H9 (cell line): ENCODE measurements at regions not wholly inside any gene's neighbourhood (a gene's known extent, or its start where the extent isn't known, plus 50 kb on each side); places are given as distances from the start of the nearest gene placed in this dataset.

ENCODE experiments used
- DNase-seq: peaks from one replicate; pipeline ENCODE4 v3.0.0-alpha.2; 2017
- H2AFZ ChIP-seq: one replicate; pipeline ENCODE4 v1.6.1; 2013; ENCODE audit warnings: mild to moderate bottlenecking, low read length, control low read depth, moderate library complexity
- H2AK5ac ChIP-seq: 2 replicates; pipeline ENCODE4 v1.6.1; 2013; ENCODE audit warnings: low read length, control low read depth, mixed read lengths; ENCODE audit not compliant: insufficient read length
- H2BK120ac ChIP-seq: one replicate; pipeline ENCODE4 v1.6.1; 2013; ENCODE audit warnings: low read depth, mild to moderate bottlenecking, low read length, control low read depth, inconsistent platforms; ENCODE audit not compliant: poor library complexity, severe bottlenecking
- H2BK12ac ChIP-seq: 2 replicates; pipeline ENCODE4 v1.6.1; 2013; ENCODE audit warnings: low read length, control low read depth, mixed read lengths, low read depth; ENCODE audit not compliant: insufficient read length
- H2BK15ac ChIP-seq: 2 replicates; pipeline ENCODE4 v1.6.1; 2013; ENCODE audit warnings: low read depth, low read length, control low read depth
- H2BK20ac ChIP-seq: one replicate; pipeline ENCODE4 v1.6.1; 2013; ENCODE audit warnings: low read depth, mild to moderate bottlenecking, low read length, control low read depth, inconsistent platforms; ENCODE audit not compliant: poor library complexity, severe bottlenecking
- H2BK5ac ChIP-seq: 2 replicates; pipeline ENCODE4 v1.6.1; 2013; ENCODE audit warnings: low read length, control low read depth, mixed read lengths; ENCODE audit not compliant: insufficient read length
- H3K14ac ChIP-seq: 2 replicates; pipeline ENCODE4 v1.6.1; 2013; ENCODE audit warnings: low read length, control low read depth; ENCODE audit not compliant: insufficient read depth
- H3K18ac ChIP-seq: 2 replicates; pipeline ENCODE4 v1.6.1; 2013; ENCODE audit warnings: low read depth, mild to moderate bottlenecking, mixed read lengths, low read length, control low read depth; ENCODE audit not compliant: insufficient read length
- H3K23ac ChIP-seq: 2 replicates; pipeline ENCODE4 v1.6.1; 2013; ENCODE audit warnings: low read length, control low read depth, mixed read lengths, low read depth; ENCODE audit not compliant: insufficient read length
- H3K23me2 ChIP-seq: 2 replicates; pipeline ENCODE4 v1.6.1; 2013; ENCODE audit warnings: low read depth, mild to moderate bottlenecking, mixed read lengths, low read length, control low read depth; ENCODE audit not compliant: insufficient read length, poor library complexity, severe bottlenecking
- H3K27ac ChIP-seq: 2 replicates; pipeline ENCODE4 v1.5.1; 2013; ENCODE audit warnings: low read length, control low read depth, mixed read lengths, low read depth; ENCODE audit not compliant: insufficient read length
- H3K27me3 ChIP-seq: 2 replicates; pipeline ENCODE4 v1.6.1; 2013; ENCODE audit warnings: low read length, control low read depth, inconsistent platforms; ENCODE audit not compliant: insufficient read depth
- H3K4ac ChIP-seq: 2 replicates; pipeline ENCODE4 v1.6.1; 2013; ENCODE audit warnings: low read depth, mild to moderate bottlenecking, control low read depth, inconsistent platforms, low read length, moderate library complexity
- H3K4me1 ChIP-seq: 2 replicates; pipeline ENCODE4 v1.6.1; 2013; ENCODE audit warnings: low read length, control low read depth, inconsistent platforms; ENCODE audit not compliant: insufficient read depth
- H3K4me2 ChIP-seq: 2 replicates; pipeline ENCODE4 v1.6.1; 2013; ENCODE audit warnings: low read length, control low read depth, mixed read lengths; ENCODE audit not compliant: insufficient read length, insufficient read depth
- H3K56ac ChIP-seq: 2 replicates; pipeline ENCODE4 v1.6.1; 2013; ENCODE audit warnings: low read depth, mild to moderate bottlenecking, mixed read lengths, low read length, control low read depth; ENCODE audit not compliant: insufficient read length
- H3K79me1 ChIP-seq: 2 replicates; pipeline ENCODE4 v1.6.1; 2013; ENCODE audit warnings: low read depth, mild to moderate bottlenecking, moderate library complexity, low read length, control low read depth, inconsistent platforms; ENCODE audit not compliant: insufficient read depth, poor library complexity, severe bottlenecking
- H3K79me2 ChIP-seq: 2 replicates; pipeline ENCODE4 v1.6.1; 2013; ENCODE audit warnings: low read length, control low read depth, inconsistent platforms; ENCODE audit not compliant: insufficient read depth
- H3K9ac ChIP-seq: 2 replicates; pipeline ENCODE4 v1.6.1; 2013; ENCODE audit warnings: low read length, control low read depth, mixed read lengths; ENCODE audit not compliant: insufficient read length; ENCODE audit errors: extremely low read depth
- H3K9me3 ChIP-seq: one replicate; pipeline ENCODE4 v1.6.1; 2013; ENCODE audit warnings: low read depth, low read length, inconsistent platforms; ENCODE audit not compliant: control insufficient read depth
- H3T11ph ChIP-seq: one replicate; pipeline ENCODE4 v1.6.1; 2013; ENCODE audit warnings: mild to moderate bottlenecking, low read length, control low read depth, inconsistent platforms
- H4K20me1 ChIP-seq: one replicate; pipeline ENCODE4 v1.6.1; 2013; ENCODE audit not compliant: control insufficient read depth, insufficient read length, insufficient read depth
- H4K5ac ChIP-seq: 2 replicates; pipeline ENCODE4 v1.6.1; 2013; ENCODE audit warnings: low read depth, mild to moderate bottlenecking, mixed read lengths, low read length, control low read depth; ENCODE audit not compliant: insufficient read length
- H4K8ac ChIP-seq: replicated peaks from 2 replicates; pipeline ENCODE4 v1.6.1; 2013; ENCODE audit warnings: low read length, control low read depth, mixed read lengths, low read depth; ENCODE audit not compliant: insufficient read length
- H4K91ac ChIP-seq: 2 replicates; pipeline ENCODE4 v1.6.1; 2013; ENCODE audit warnings: low read depth, mild to moderate bottlenecking, moderate library complexity, mixed read lengths, low read length, control low read depth; ENCODE audit not compliant: insufficient read length
- H3K27ac Mint-ChIP-seq, 3 experiments: 2 replicates in 2 of 3; 3 replicates in 1 of 3; pipeline ENCODE4 v1.8.0; 2020 to 2021; ENCODE audit warnings: mixed read lengths in 3 of 3, mild to moderate bottlenecking in 1 of 3, moderate library complexity in 1 of 3
- H3K27me3 Mint-ChIP-seq: 2 replicates; pipeline ENCODE4 v1.8.0; 2021; ENCODE audit warnings: low read depth, mild to moderate bottlenecking, moderate library complexity, mixed read lengths
- H3K36me3 Mint-ChIP-seq, 3 experiments: 2 replicates in 2 of 3; 3 replicates in 1 of 3; pipeline ENCODE4 v1.8.0; 2020 to 2021; ENCODE audit warnings: low read depth in 3 of 3, mixed read lengths in 3 of 3; ENCODE audit not compliant: insufficient read depth in 1 of 3
- H3K4me1 Mint-ChIP-seq, 2 experiments: 2 replicates each; pipeline ENCODE4 v1.8.0; 2020; ENCODE audit warnings: mixed read lengths in 2 of 2
- H3K4me3 Mint-ChIP-seq, 2 experiments: 2 replicates in 1 of 2; 3 replicates in 1 of 2; pipeline ENCODE4 v1.8.0; 2020 to 2021; ENCODE audit warnings: mild to moderate bottlenecking in 2 of 2, mixed read lengths in 2 of 2, moderate library complexity in 1 of 2
- H3K9me3 Mint-ChIP-seq, 2 experiments: 2 replicates in 1 of 2; 3 replicates in 1 of 2; pipeline ENCODE4 v1.8.0; 2020; ENCODE audit warnings: mild to moderate bottlenecking in 2 of 2, mixed read lengths in 2 of 2, moderate library complexity in 1 of 2
- WGBS: extraction: QIAGEN DNeasy Blood & Tissue Kit; methylation state at CpG from one replicate; pipeline ENCODE4 v1.1.7; 2013; ENCODE audit warnings: missing lambda C conversion rate, low lambda C conversion rate, mixed read lengths; ENCODE audit not compliant: insufficient read length; ENCODE audit errors: extremely low coverage; 5-methylcytosine and 5-hydroxymethylcytosine counted together
- TF ChIP-seq, protein P1 (sequence below): fragments of 200-600 bp; sonication (generic); conservative IDR thresholded peaks from 3 replicates; pipeline ENCODE4 v1.8.0; 2021; ENCODE audit warnings: antibody characterized with exemption, mild to moderate bottlenecking

DNA sequence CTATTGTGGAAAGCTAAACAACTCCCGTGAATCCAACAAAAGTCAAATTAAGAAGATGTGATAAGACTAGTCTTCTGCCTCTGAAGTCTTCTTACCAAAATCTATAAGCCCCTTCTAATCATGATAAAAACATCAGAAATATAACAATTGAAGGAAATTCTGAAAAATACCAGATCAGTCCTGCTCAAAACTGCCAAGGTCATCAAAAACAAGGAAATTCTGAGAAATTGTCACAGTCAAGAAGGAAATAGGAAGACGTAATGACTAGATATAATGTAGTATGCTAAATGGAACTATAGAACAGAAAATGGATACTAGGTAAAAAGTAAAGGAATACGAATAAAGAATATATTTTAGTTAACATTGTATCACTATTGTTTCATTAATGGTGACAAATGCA, 314.0 kb downstream of the TMX3 start:
- no peak overlapping the region for H2BK15ac ChIP-seq
- no peak overlapping the region for H3K27ac Mint-ChIP-seq
- H4K5ac ChIP-seq, result no peak overlapping the region
- H3K4ac ChIP-seq, result no peak overlapping the region
- H2BK20ac ChIP-seq, result no peak overlapping the region
- H3K18ac ChIP-seq, result no peak overlapping the region
- TF ChIP-seq, protein P1, sequence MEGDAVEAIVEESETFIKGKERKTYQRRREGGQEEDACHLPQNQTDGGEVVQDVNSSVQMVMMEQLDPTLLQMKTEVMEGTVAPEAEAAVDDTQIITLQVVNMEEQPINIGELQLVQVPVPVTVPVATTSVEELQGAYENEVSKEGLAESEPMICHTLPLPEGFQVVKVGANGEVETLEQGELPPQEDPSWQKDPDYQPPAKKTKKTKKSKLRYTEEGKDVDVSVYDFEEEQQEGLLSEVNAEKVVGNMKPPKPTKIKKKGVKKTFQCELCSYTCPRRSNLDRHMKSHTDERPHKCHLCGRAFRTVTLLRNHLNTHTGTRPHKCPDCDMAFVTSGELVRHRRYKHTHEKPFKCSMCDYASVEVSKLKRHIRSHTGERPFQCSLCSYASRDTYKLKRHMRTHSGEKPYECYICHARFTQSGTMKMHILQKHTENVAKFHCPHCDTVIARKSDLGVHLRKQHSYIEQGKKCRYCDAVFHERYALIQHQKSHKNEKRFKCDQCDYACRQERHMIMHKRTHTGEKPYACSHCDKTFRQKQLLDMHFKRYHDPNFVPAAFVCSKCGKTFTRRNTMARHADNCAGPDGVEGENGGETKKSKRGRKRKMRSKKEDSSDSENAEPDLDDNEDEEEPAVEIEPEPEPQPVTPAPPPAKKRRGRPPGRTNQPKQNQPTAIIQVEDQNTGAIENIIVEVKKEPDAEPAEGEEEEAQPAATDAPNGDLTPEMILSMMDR, result no peak
- no peak overlapping the region for H2AFZ ChIP-seq
- no peaks in the 10 kb centered on the region for H4K20me1 ChIP-seq
- H3K27ac ChIP-seq, result no peak overlapping the region
- no peaks in the 10 kb centered on the region for H3K79me1 ChIP-seq
- H3K36me3 Mint-ChIP-seq, result no peaks in the 10 kb centered on the region; a peak in 1 of 7 replicates
- no peak overlapping the region for H3K23ac ChIP-seq
- H3K4me1 ChIP-seq, result no peaks in the 10 kb centered on the region
- H3K14ac ChIP-seq, result no peak overlapping the region
- H4K8ac ChIP-seq, result no peak overlapping the region
- no peaks in the 10 kb centered on the region for H3K27me3 ChIP-seq
- no peaks in the 10 kb centered on the region for H3K4me1 Mint-ChIP-seq
- no peak overlapping the region for H3K4me2 ChIP-seq
- no peak overlapping the region for H3T11ph ChIP-seq
- DNase-seq, result no peak
- H2BK120ac ChIP-seq, result no peak overlapping the region
- H3K79me2 ChIP-seq, result no peaks in the 10 kb centered on the region
- no peak overlapping the region for H3K4me3 Mint-ChIP-seq
- WGBS, result 100% methylated on average over 1 of the region's 3 CpGs
- no peak overlapping the region for H2BK12ac ChIP-seq
- no peak overlapping the region for H3K9ac ChIP-seq
- no peak overlapping the region for H2AK5ac ChIP-seq
- H2BK5ac ChIP-seq, result no peak overlapping the region
- H3K56ac ChIP-seq, result no peak overlapping the region
- no peaks in the 10 kb centered on the region; a peak in 1 of 5 replicates for H3K9me3 Mint-ChIP-seq
- no peaks in the 10 kb centered on the region for H3K9me3 ChIP-seq
- H3K27me3 Mint-ChIP-seq, result no peaks in the 10 kb centered on the region
- no peaks in the 10 kb centered on the region for H3K23me2 ChIP-seq
- no peak overlapping the region for H4K91ac ChIP-seq
